NCI-H226 (cell line): ENCODE measurements at regions not wholly inside any gene's neighbourhood (a gene's known extent, or its start where the extent isn't known, plus 50 kb on each side); places are given as distances from the start of the nearest gene placed in this dataset.

Experiments
- DNase-seq: peaks from one replicate; pipeline ENCODE4 v3.0.0-alpha.2; 2015

DNA sequence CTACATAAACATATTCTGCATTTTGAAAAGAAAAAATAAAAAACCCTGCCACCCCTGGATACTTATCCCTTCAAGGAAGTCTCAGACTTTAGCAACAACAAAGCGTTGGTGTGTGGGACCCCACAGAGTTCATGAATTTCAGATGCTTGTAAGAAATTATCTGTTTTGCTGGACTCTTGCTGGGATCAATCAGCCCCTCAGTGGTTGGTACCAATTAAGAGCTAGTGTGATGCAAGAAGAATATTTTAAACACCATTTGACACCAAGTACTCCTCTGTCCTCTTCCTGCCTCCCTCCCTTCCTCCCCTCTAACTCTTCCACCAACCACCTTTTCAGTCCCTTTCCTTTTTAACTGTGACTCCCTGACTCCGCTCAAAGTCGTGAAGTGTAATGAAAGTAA is 51.5 kb downstream of the SST start:
- no peak for DNase-seq

DNA sequence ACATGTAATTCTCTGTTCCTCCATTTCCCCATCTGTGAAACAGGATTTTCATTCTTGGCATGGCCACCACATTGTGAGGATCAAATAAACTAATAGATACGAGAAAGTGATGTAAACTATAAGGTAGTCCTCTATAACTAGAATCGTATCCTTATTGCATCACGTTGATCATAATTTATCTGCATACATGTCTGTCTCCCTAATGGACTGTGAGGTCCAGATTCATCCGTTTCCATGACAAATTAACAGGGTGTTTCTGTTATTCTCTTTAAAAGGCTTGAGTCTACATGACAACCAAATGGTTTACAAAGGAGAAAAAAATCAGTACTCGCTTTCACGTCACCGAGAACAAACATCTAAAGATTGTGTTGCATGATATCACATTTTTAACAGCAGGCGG is 53.0 kb downstream of the SST start:
- no peak for DNase-seq

DNA sequence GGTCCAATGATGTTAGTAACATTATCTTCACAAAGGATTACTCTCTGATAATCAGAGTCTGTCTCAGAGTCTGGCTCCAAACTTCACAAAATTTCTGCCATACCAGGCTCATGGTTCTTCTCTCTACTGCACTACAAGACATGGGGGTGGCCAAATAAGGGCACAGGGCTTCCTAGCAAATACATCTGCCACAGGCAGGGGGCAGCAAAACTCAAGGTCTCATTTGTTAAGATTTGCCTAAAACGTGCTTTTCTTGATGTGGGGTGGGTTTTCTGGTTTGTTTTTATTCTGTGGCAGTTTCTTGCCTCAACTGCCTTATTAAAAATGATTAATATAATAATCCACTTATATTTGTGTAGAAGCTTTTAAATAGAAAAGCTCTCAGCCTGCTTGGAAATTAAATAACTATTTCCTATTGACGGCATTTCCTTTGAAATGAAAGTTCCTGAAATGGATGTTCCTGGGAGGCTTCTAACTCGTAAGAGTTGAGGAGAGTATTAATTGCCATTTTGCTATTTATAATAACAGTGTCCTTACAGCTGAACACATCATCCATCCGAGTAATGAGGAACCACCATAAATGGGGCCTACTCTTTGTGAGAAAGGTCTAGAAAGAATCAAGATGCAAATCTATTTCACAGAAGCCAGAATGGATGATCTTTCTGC is 53.8 kb downstream of the SST start:
- peak; percentile 40 for DNase-seq

DNA sequence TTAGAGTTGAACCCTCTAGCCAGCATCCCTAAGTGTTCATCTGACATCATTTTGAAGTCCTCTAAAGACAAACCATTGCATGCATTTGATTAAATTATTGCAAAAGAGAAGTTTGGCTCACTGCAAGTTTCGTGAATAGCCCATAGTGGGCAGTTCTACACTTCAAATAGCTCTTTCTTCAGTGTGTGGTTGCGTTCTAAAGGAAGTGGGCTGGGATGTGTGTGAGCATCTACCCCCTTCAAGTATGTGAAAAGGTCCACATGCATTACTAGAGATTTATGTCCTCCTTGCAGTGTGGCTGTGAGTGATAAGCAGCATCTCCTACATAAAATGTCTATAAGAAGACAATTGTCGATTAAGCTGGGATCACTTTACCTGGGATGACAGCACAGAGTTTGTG is 54.6 kb downstream of the SST start:
- no peak for DNase-seq

DNA sequence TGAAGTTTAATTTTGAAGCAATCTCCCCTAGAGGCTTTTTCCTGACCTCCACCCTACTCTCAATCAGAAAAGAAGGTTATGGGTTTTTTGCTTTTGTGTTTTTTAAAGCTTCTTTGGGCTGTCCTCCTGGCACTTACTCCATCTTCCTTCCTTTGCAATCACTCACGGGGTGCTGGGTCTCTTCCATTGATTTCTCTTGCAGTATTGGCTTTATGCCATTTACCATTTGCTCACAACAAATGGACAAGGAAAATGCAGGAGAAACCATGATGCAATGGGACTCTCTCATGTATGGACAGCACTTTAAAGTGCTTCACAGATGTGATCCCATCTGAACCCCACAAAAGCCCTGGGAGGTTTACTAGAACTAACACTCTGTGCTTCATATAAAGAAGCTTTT is 57.5 kb downstream of the SST start:
- no peak for DNase-seq

DNA sequence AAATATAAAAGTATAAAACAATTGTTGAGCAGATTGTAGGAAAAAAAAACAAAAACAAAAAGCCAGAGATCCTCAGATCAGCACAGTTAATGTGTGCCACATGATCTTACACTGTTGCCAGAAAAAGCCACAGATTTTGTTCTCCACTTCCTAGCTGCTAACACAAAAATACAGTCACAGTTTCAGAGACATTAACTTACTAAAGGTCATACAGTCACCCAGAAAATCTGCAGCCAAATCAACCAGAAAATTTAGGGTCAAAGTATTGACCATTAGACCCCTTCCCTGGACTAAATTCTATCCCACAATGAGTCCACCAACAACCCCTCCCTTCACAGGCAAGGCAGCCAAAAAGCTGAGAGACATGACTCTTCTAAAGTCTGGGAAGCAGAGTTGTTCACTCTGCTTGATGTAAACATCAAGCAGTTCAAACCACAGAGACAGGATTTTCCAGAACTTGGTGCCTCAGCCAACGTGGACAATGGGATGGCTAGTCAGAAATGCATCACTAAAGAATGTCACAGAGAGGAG is 59.1 kb downstream of the SST start:
- DNase-seq, result no peak

DNA sequence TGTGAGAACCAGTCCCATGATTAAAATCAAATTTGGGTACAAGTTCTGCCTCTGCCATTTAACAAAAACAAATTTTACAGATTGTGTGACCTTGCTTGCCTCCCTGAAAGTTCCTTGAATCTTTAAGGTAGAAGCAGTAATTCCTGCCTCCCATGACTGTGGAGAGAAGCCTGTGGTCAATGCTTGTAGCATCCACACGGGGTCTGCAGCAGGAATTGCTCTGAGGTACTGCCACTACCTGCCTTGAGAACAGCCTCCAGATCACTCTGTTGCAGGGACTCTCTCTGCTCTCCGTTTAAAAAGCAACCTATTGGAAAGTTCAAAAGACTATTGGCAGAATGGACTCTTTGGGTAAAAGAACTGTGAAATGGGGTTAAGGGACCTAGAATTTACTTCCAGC is 75.9 kb downstream of the SST start:
- DNase-seq, result no peak

DNA sequence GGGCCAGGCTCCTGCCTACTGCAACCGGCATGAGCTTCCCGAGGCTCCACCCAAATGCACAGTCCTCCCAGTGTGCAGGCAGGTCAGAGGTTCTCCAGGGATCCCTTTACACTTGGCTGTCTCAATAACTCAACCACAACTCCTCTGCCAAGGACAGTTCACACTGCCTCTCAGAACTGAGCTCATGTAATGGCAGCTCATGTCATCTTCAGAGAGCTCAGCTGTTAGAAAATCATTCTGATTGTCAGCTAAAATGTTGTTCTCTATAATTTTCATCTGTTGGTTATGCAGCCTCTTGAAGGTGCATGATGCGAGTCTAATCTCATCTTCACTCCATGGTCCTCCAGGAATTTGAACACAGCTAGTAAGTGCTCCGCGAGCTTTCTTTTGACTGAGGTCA is 76.7 kb downstream of the SST start:
- DNase-seq, result no peak

DNA sequence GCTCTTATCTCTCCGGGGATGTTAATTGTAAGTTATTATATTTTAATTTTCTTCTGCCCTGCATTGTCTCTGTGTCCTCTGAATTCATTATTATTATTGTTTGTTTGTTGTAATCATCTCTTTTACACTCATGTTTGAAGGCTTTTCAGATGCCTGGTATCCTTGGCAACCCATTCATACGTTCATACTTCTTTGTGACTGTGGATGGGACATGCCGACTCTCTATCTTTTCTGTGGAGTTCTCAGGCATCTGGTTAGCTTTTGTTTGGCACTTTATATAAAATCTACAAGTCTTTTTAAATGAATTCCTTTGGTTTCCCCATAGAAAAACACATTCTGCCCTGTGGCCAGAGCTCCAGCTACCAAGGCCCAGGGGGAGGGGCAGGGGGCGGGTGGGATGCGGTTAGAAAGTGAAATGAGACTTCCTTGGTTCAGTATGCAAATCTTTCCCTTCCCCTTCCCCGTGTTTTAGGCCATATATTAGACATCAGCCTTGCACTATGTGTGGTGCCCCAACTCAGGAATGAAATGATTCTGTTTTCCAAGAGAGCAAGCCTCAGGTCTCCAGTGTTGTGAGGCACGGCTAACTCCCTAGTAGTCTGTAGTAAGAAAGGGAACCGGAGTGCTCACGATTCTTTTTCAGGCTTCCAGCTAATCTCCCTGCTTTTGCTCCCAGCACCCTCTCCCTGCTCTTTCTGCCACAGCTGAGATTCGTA is 79.2 kb downstream of the SST start:
- no peak for DNase-seq

DNA sequence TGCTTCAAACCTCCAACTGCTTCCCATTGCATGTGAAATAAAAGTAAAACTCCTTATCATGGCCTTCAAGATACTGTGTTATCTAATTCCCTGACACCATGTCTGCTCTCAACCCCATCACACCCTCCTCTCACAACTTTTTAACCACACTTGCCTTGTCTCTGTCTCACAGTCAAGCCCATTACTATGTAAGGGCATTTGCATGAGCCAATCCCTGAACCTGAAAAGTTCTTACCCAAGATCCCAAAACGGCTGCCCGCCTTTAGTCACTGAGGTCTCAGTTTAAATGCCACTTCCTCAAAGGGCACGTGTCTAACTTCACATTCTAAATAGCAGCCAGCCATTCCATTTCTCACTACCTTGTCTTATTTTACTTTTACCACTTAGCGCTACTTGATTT is 83.1 kb downstream of the SST start:
- DNase-seq, result no peak

DNA sequence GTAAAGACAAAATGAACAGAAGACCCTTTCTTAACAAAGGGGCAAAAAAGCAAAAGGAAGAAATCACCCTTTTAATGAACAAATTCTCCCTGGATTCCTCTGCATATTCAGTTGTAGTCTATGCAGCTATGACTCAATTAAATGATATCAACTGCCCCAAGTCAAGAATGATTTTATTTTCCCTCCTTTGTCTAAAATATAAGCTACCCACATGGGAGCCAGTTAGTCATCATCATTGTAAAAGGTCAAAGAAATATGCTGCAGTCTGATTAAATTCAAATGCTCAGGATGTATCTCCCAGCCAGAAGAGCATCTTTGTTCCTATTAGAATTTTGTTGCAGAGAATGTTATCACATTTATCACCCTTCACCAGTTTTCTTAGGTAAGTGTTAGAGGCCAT is 84.0 kb downstream of the SST start:
- DNase-seq, result peak; percentile 24

DNA sequence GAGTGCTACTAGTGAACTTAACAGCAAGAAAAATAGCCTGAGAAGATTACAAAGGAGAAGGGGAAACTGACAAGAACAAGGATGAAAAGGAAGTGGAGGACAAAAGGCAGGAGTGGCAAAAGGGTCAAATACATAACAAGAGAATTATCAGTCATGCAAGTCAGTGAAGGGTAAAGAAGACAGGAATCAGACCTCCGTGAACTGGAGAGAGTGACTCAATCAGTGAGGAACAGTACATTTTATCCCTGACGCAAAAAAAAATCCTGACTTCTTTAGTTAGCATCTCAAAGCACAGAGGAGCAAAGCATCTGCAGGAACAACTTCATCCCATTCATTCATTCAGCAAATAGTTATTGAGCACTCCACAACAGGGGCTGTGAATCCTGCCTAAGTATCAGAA is 97.8 kb downstream of the SST start:
- DNase-seq, result no peak

DNA sequence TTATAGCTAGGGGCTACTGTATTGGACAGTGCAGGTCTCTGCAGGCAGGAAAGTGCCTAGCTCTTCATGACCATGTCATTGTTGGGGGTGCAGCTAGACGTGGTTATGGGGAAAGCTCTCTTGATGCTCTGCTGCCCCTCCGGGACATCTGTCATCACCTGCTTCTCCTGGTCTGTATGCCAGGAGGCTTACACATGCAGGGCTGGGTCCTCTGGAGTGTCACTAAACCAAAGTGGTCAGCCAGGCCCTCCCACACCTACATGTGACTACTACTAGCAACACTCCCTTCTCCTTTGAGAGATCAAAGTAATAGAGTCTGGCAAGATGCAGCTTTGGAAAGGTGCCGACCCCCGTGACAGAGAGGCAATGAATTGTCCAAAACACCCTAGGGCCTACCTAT is 98.5 kb downstream of the SST start:
- no peak for DNase-seq

DNA sequence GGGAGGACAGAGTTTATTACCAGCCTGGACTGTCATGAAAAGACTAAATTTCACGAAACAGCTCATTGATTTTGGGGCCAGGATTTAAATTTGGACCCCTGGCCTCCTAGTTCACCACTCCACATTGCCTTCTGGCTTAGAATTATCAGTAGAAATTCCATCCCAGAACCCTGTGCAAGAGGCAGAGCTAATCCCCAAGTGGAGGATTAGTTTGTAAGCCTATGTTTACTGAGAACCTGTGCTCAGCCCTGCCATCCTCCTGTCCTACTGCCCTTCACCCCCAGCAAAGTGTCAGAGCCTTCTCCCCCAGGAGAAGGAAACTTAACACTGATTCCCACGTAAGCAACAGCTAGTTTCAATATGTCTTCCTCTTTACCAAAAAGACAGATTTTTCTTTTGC is 99.4 kb downstream of the SST start:
- DNase-seq, result no peak

DNA sequence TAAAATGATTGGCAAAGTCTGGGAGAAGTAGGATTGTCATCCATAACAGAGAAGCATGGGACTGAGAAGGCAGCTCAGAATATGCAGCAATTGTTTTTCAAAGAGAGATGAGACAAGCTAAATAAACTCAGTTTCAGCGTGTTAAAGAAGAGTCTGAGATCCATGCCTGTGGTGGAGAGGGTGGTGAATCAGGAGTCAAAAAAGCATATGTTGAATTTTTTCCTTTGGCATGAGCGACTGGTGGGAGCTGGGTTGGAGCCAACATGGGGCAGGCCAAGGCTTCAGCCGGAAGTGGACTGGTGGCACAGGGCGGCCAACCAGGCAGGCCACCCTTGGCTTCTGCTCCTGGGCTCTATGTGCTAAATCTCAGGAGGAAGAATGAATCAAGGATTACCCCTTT is 102.0 kb downstream of the SST start:
- DNase-seq, result peak; percentile 45

DNA sequence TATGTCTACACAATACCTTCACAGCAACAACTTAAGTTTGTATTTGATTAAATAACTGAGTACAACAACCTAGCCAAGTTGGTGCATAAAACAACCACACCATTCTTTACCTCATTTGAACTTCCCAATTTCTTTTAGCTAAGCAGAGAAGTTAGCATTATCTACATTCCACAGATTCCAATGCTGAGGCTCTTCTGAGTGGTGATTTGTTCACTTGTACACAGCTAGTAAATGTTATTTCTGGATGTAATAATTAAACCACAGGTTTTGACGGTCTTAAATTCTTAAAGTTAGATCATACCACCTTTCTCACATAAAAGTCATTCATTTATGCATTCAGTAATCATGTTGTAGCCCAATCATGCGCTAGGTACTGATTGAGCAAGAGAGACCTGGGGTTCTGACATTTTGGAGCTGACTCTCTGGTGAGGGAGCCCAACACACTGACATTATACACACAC is 102.5 kb downstream of the SST start:
- DNase-seq, result peak; percentile 91

DNA sequence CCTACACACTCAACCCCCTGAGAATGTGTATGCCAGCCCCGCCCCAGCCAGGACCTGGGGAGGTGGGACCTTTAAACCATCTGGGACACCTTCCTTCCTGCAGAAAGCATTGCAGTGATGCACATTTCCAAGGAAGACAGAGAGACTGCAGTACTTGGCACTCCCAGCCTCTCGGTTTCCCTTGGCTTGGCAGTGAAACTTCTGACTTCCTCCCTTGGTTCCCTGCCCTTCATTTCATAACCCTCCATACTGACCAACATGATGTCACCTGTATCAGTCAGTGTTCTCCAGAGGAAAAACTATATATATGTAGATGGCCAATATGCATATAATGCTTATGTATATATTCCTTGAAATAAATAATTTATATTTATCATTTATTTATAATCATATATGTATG is 103.2 kb downstream of the SST start:
- DNase-seq, result peak; percentile 86

DNA sequence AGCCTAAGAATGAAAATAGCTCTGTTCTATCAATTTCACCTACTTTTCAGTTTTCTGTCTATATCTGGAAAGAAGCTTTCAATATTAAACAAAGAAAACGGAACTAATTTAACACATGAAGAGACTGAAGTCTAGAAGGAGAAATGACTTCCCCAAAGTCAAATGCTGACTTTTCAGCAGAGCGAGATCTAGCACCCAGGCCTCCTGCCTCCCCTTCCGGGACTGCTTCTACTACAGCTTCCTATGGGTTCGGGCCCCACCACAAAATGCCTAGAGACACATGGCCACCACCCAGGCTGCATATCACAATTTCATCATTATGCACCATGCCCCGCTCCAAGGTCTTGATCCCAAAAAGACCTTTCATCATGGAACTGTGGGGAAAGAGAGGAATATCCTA is 104.5 kb downstream of the SST start:
- DNase-seq, result no peak

DNA sequence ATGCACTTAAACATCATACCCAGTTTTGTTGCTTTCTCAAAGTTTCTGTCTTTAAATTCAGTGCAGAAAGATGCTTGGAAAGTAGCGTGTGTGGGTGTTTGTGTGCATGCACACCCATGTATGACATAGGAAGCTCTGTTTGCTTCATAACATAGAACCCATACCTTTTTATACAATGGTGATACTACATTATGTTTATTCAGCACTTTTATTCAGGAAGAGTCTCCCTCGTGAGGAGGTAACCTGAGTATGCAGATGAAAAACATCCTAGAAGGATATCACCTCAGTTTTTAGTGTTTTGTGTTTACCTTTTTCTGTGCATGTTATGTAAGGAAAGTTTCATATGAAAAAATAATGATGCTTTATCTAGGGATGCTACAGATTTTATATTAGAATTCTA is 111.2 kb downstream of the SST start:
- no peak for DNase-seq

DNA sequence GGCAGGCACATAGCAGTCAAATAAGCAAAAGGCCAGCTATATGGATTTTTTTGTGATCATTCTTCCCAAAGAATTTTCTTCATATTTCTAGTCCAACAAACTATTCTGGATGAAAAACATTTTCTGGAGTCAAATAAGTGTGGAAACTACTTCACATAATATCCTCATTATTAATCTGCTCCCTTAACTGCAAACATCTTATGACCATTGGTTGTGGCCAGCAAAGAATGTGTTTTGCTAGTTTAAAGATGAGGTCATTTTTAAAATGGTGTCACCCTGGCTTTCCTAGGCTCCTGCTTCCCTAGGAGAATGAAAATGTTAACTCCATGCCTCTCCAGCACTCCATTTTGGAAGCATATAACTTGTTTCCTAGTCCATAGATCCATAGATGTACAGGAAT is 118.8 kb downstream of the SST start:
- no peak for DNase-seq

DNA sequence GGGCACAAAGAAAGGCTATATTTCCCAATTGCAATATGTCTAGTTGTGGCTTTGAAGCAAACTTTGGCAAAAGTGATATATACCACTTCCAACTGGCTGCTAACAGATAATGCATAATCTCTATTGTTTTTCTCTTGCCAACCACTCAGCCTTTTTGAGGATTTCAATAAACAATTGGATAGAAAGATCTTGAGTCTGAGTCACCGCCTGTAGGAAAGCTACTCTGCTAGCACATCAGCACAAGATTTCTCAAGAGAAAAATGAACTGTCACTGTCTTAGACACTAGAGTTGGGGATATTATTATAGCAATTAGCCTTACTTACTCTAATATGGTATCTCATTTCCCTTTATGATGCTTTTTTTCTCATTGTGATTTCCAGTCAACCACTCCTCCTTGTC is 119.7 kb downstream of the SST start:
- peak; percentile 16 for DNase-seq

DNA sequence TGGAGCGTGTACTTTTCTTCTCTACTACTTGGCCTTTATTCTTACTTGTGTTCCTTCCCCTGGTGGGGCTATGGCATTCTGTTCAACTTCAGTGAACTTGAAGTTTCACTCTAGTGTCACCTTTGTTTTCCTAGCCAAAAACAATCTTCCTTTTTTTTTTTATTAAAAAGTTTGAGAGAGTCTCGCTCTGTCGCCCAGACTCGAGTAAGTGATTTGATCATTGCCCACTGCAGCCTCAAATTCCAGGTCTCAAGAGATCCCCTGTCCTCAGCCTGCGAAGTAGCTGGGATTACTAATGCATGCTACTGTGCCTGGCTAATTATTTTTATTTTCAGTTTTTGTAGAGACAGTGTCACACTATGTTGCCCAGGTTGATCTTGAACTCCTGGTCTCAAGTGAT is 124.8 kb downstream of the SST start:
- no peak for DNase-seq

DNA sequence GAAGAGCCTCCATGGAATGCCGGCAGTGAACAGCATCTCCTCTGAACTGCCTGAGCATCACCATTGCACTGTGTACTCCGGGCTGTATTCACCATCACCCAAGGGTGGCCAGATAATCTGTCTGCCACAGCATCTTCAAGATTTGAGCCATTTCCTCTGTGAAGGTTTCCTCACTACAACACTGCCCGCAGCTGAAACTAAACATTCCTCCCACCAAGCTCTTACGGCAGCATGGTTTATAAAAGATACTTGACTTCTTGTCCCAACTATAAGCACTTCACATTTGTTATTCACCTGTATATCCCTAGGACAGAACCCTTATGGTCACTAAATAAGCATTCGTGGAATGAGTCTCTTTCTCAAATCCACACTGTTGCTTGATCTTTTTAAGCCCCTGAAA is 125.9 kb downstream of the SST start:
- no peak for DNase-seq

DNA sequence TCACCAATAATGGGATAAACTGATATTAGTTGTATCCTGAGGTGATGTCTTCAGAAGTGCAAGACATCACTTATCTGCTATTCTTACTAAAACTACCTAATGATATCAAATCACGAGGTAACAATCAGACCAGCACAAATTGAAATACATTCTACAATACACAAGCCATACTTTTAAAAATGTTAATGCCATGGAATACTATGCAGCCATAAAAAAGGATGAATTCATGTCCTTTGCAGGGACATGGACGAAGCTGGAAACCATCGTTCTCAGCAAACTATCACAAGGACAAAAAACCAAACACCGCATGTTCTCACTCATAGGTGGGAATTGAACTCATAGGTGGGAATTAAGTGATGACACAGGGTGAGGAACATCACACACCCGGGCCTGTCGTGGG is 129.3 kb downstream of the SST start:
- DNase-seq, result no peak

DNA sequence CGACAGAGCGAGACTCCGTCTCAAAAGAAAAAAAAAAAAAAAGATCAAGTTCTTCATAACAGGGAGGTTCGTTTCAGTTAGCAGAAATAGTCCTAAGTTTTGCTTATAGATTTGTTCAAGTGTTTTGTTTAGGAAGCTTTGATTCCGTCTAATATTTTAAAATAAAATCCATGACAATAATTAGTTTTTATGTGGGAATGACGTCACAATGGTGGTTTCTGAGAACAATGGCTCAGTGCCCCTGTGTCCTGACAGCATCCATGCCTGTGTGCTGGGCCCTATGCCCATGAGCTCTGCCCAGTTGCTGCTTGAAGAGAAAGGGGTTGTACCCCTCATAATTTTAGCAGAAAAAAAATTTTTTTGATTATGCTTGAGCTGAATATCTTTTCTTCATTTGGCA is 134.0 kb downstream of the SST start:
- DNase-seq, result no peak
